Gastrocnemius medialis (tissue), 4 donors: ENCODE measurements at regions not wholly inside any gene's neighbourhood (a gene's known extent, or its start where the extent isn't known, plus 50 kb on each side); places are given as distances from the start of the nearest gene placed in this dataset.

Experiments
- ATAC-seq, 2 donors: fragments of 150-250 bp; one replicate each; pipeline ENCODE4 v1.9.1; 2016
- DNase-seq, 2 donors: peaks; one replicate each; pipeline ENCODE4 v3.0.0-alpha.2; 2019
- H3K27ac ChIP-seq, 4 donors: fragments of 200-600 bp; sonication (generic); 1 replicate in 1 of 4; 2 replicates in 3 of 4; pipeline ENCODE4 v1.5.1; 2016 to 2018; ENCODE audit warnings: mild to moderate bottlenecking in 2 of 4, moderate library complexity in 1 of 4
- H3K27me3 ChIP-seq, 3 donors: fragments of 200-600 bp; sonication (generic) in 2 of 3; 1 replicate in 1 of 3; 2 replicates in 2 of 3; pipeline versions ENCODE4 v1.5.1 to v1.6.0; 2016 to 2019; ENCODE audit warnings: mild to moderate bottlenecking in 1 of 3, moderate library complexity in 1 of 3
- H3K36me3 ChIP-seq, 2 donors: fragments of 200-600 bp; sonication (generic) in 1 of 2; one replicate each; pipeline ENCODE4 v1.5.1; 2017 to 2018
- H3K4me1 ChIP-seq, 2 donors: fragments of 200-600 bp; sonication (generic) in 1 of 2; one replicate each; pipeline ENCODE4 v1.5.1; 2016 to 2017; ENCODE audit warnings: mild to moderate bottlenecking in 2 of 2
- H3K4me3 ChIP-seq, 4 donors: fragments of 200-600 bp; sonication (generic) in 3 of 4; 1 replicate in 1 of 4; 2 replicates in 3 of 4; pipeline ENCODE4 v1.5.1; 2016 to 2019; ENCODE audit warnings: mild to moderate bottlenecking in 2 of 4
- H3K9me3 ChIP-seq, 3 donors: fragments of 200-600 bp; sonication (generic) in 2 of 3; 1 replicate in 1 of 3; 2 replicates in 2 of 3; pipeline ENCODE4 v1.5.1; 2016 to 2019
- CTCF ChIP-seq, 5 experiments: fragments of 450-650 bp in 3 of 5; fragments of 200-600 bp in 2 of 5; sonication (generic) in 2 of 5; IDR thresholded peaks in 4 of 5; conservative IDR thresholded peaks in 1 of 5; 1 replicate in 4 of 5; 2 replicates in 1 of 5; pipeline ENCODE4 v1.5.1; 2016 to 2019; ENCODE audit warnings: antibody characterized with exemption in 5 of 5, mild to moderate bottlenecking in 3 of 5, moderate library complexity in 3 of 5
- POLR2A ChIP-seq, 2 donors: fragments of 450-650 bp; IDR thresholded peaks; one replicate each; pipeline ENCODE4 v1.6.1; 2017; ENCODE audit warnings: antibody characterized with exemption in 2 of 2, mild to moderate bottlenecking in 2 of 2, moderate library complexity in 2 of 2
- in situ Hi-C, 4 donors: fragments of 200-750 bp; cut with MboI; loops; one replicate each; pipeline versions ENCODE4 v1.15.0 to v1.8.0; 2017; ENCODE audit warnings: low sequenced_read_pairs in 4 of 4
- intact Hi-C: fragments of 100-400 bp; cut with DNase I; formaldehyde crosslinking; loops from one replicate; pipeline ENCODE4 v1.15.1; 2023; ENCODE audit warnings: low total_unique reads

GRCh38 chr6:82681119-82681714 is 317.6 kb downstream of the TPBG start:
- H3K4me3 ChIP-seq: no peak overlapping the region
- no peaks in the 10 kb centered on the region for H3K36me3 ChIP-seq
- no peaks in the 10 kb centered on the region for H3K9me3 ChIP-seq
- no peaks in the 10 kb centered on the region for H3K4me1 ChIP-seq
- intact Hi-C loops (no loop called here), in situ Hi-C loops (no loop called here)
- H3K27me3 ChIP-seq: no peaks in the 10 kb centered on the region
- DNase-seq (no peak), ATAC-seq (no peak)
- TF ChIP-seq POLR2A (IDR thresholded peaks at IDR 0.05): no peak
- no peak for TF ChIP-seq CTCF (IDR thresholded peaks at IDR 0.05 in 4 of 5, conservative IDR thresholded peaks at IDR 0.05 in 1 of 5)
- H3K27ac ChIP-seq: no peak overlapping the region

GRCh38 chr6:82686719-82687118 is 323.1 kb downstream of the TPBG start:
- Histone ChIP-seq H3K27me3 (no peaks in the 10 kb centered on the region), H3K4me3 (no peak overlapping the region), H3K9me3 (no peaks in the 10 kb centered on the region), H3K27ac (no peak overlapping the region), H3K4me1 (no peaks in the 10 kb centered on the region), H3K36me3 (no peaks in the 10 kb centered on the region)
- no peak for ATAC-seq
- no peak for DNase-seq
- TF ChIP-seq CTCF (IDR thresholded peaks at IDR 0.05 in 4 of 5, conservative IDR thresholded peaks at IDR 0.05 in 1 of 5): no peak
- no peak for TF ChIP-seq POLR2A (IDR thresholded peaks at IDR 0.05)
- in situ Hi-C loops: no loop called here
- intact Hi-C loops: no loop called here

- no peak for ATAC-seq
- Histone ChIP-seq H3K9me3 (no peaks in the 10 kb centered on the region), H3K4me3 (no peak overlapping the region), H3K36me3 (no peaks in the 10 kb centered on the region), H3K4me1 (no peaks in the 10 kb centered on the region), H3K27me3 (no peaks in the 10 kb centered on the region), H3K27ac (no peak overlapping the region)
- intact Hi-C loops: no loop called here
- TF ChIP-seq POLR2A (IDR thresholded peaks at IDR 0.05) (no peak), CTCF (IDR thresholded peaks at IDR 0.05 in 4 of 5, conservative IDR thresholded peaks at IDR 0.05 in 1 of 5) (no peak)
- in situ Hi-C loops: no loop called here
- DNase-seq: no peak
Measured at GRCh38 chr6:82687855-82688254, 324.2 kb downstream of the TPBG start.

GRCh38 chr6:82690283-82690682 is 326.7 kb downstream of the TPBG start:
- in situ Hi-C loops: no loop called here

More at GRCh38 chr6:82690283-82690682, 326.7 kb downstream of the TPBG start:
- H3K4me1 ChIP-seq: no peaks in the 10 kb centered on the region
- intact Hi-C loops: no loop called here
- H3K27ac ChIP-seq: no peak overlapping the region
- DNase-seq (no peak), ATAC-seq (no peak)
- H3K36me3 ChIP-seq: no peaks in the 10 kb centered on the region
- no peak for TF ChIP-seq CTCF (IDR thresholded peaks at IDR 0.05 in 4 of 5, conservative IDR thresholded peaks at IDR 0.05 in 1 of 5)
- no peak for TF ChIP-seq POLR2A (IDR thresholded peaks at IDR 0.05)
- H3K4me3 ChIP-seq: no peak overlapping the region
- H3K9me3 ChIP-seq: no peaks in the 10 kb centered on the region
- H3K27me3 ChIP-seq: no peaks in the 10 kb centered on the region
